GM18511 (cell line): ENCODE measurements at regions not wholly inside any gene's neighbourhood (a gene's known extent, or its start where the extent isn't known, plus 50 kb on each side); places are given as distances from the start of the nearest gene placed in this dataset.
A peak's percentile ranks its signal among the peaks of the same experiment; 100 is the strongest.

Experiments used
- ATAC-seq: cut with Tn5 transposase; IDR thresholded peaks from one replicate; pipeline ENCODE4 v1.9.1; 2021; ENCODE audit warnings: mild to moderate bottlenecking, moderate library complexity; ENCODE audit not compliant: unreplicated experiment

- no peak for ATAC-seq
These were observed 103.8 kb downstream of the CPN2 start for GRCh38 chr3:194247350-194247740.

GRCh38 chr3:194249323-194250097, 101.6 kb downstream of the CPN2 start:
- no peak for ATAC-seq

GRCh38 chr3:194250098-194251002, 100.8 kb downstream of the CPN2 start:
- no peak for ATAC-seq

GRCh38 chr3:194251007-194251406, 100.1 kb downstream of the CPN2 start:
- ATAC-seq = no peak

GRCh38 chr3:194251461-194251860, 99.7 kb downstream of the CPN2 start:
- no peak for ATAC-seq

GRCh38 chr3:194251891-194252560, 99.1 kb downstream of the CPN2 start:
- ATAC-seq = no peak

GRCh38 chr3:194253270-194253669, 97.9 kb downstream of the CPN2 start:
- ATAC-seq = no peak

- ATAC-seq = no peak
These were observed 97.1 kb downstream of the CPN2 start for GRCh38 chr3:194254040-194254439.

GRCh38 chr3:194255252-194256039, 95.7 kb downstream of the CPN2 start:
- peak; percentile 76 for ATAC-seq

GRCh38 chr3:194256040-194256945, 94.8 kb downstream of the CPN2 start:
- no peak for ATAC-seq

GRCh38 chr3:194257151-194257621, 93.9 kb downstream of the CPN2 start:
- no peak for ATAC-seq

- no peak for ATAC-seq
These were observed 93.0 kb downstream of the CPN2 start for GRCh38 chr3:194257916-194258668.

GRCh38 chr3:194259982-194260766, 91.0 kb downstream of the CPN2 start:
- ATAC-seq = no peak

- ATAC-seq = no peak
These were observed 89.5 kb downstream of the CPN2 start for GRCh38 chr3:194261581-194262063.

- ATAC-seq = no peak
These were observed 88.8 kb downstream of the CPN2 start for GRCh38 chr3:194262176-194262924.

- ATAC-seq = no peak
These were observed 88.2 kb downstream of the CPN2 start for GRCh38 chr3:194262925-194263305.
